HG03521 (cell line): ENCODE measurements at regions not wholly inside any gene's neighbourhood (a gene's known extent, or its start where the extent isn't known, plus 50 kb on each side); places are given as distances from the start of the nearest gene placed in this dataset.
"Not testable (repeated sequence)": the region's sequence is repeated elsewhere in the genome, so short reads cannot be mapped to it uniquely, and the experiment has no call there.

ENCODE experiments used
- ATAC-seq: cut with Tn5 transposase; IDR thresholded peaks from one replicate; pipeline ENCODE4 v1.9.1; 2021; ENCODE audit warnings: mild to moderate bottlenecking, moderate library complexity; ENCODE audit not compliant: unreplicated experiment

- ATAC-seq, result not testable (repeated sequence)
These were observed 87.4 kb upstream of the FCGR1A start for GRCh38 chr1:149695066-149695465.

DNA sequence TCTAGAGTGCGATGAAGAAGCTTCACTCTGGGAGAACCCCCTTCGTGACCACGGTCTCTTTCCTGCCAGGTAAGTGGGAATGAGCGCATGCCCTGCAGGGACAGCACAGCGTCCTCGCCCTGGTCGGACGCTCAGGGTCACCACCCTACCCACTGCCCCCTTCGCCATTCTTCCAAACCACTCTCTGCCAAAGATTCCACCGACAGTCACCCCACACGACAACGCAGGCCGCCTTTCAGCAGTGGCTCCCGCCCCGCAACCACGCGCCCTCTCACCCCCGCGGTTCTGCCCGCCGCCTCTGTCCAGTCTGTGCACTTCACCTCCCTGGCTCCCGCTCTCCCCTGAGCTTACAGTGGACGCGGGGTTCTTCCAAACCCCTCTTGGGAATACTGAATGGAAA is 82.3 kb upstream of the FCGR1A start:
- not testable (repeated sequence) for ATAC-seq

- not testable (repeated sequence) for ATAC-seq
These were observed 81.6 kb upstream of the FCGR1A start for GRCh38 chr1:149700677-149701567.

DNA sequence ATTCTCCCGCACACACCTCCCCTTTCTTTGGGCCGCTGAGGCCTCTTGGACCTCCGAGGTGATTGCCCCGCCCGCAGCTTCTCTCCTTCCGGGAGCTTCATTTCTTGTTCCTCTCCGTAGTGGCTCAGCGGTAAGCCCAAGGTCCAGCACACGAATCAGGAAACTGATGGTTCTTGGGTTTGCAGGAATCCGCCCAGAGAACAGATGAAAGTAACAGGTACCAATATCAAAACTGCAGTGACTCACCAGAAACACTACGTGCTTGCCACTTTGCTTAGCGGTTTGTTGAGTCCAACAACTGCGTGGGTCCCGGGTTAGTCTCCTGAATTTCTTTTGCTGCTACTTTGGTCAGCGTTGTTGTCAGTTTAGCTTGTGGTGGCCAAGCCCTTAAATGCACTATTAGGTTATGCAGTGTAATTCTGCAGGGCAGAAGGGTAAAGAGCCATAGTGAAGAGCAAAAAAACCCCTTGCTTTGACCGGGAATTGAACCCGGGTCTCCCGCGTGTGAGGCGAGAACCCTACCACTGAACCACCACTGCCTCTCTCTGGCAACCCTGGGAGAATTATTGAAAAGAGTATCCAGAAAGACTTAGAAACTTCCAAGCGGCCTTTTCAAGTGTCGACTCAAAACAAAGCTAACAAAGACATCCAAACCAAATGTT is 74.2 kb upstream of the FCGR1A start:
- ATAC-seq, result peak; percentile 78

- ATAC-seq, result not testable (repeated sequence)
These were observed 70.8 kb upstream of the FCGR1A start for GRCh38 chr1:149711651-149712050.

DNA sequence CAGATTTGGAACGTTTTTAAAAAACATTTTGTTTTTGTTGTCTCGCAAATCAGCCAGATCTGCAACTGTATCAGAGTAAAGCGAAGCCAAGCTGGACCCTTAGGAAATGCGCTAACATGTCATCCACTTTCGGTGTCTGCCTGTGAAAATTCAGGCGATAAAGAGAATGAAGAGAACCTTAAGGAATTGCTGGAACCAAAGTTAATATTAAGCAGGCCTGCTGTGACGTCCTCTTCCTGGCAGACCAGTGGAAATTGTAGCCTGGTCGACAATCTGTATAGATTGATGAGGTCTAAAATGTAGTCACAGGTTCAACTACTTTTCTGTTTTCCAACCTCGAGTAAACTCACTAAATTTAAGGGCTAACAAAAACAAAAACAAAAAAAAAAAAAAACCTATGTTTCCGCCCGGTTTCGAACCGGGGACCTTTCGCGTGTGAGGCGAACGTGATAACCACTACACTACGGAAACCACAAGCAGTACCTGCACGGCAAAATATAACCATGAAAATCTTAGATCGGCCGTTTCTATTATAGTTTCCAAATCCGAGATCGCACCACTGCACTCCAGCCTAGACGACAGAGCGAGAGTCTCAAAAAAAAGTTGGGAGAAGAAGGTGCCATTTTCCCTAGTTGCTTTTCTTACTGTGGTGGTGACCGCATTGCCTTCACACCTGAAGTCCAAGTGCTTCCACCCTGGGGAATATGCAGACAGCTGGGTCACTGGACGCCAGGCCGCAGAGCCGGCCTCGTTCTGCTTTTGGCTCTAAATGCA is 70.2 kb upstream of the FCGR1A start:
- ATAC-seq, result not testable (repeated sequence)

- ATAC-seq, result not testable (repeated sequence)
These were observed 69.0 kb upstream of the FCGR1A start for GRCh38 chr1:149713513-149713912.

- ATAC-seq, result not testable (repeated sequence)
These were observed 68.5 kb upstream of the FCGR1A start for GRCh38 chr1:149713952-149714351.

DNA sequence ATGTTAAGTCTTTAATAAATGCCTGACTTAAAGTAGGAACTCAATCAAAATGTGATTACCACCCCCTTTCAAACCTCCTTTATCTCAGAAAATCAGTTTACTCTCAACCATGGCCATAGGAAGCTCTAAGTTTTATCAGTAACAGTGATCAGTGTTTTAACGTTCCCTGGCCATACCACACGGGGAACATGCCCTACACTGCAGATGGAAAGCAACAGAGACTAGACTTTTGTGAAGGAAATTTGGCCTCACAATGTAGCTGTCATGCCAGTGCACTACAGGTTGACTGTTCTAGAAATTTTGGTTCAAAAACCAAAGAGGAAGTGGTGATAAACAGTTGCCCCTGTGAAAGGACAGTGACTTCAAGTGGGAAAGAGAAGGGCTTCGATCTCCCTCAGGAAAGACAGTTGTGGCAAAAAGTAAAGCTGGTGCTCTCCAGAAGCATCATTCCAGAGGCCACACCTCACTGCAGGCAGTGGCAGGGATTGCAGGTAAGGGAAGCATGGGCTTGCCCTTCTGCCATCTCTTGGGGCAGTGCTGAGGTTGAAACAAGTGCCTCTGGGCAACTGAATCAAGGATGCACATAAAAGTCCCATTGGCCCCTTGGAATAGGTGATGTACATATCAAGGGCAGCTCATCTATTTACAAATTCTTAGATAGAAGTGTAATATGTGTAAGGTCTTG is 57.7 kb upstream of the FCGR1A start:
- ATAC-seq, result not testable (repeated sequence)

- ATAC-seq, result not testable (repeated sequence)
These were observed 55.8 kb upstream of the FCGR1A start for GRCh38 chr1:149726688-149727087.

DNA sequence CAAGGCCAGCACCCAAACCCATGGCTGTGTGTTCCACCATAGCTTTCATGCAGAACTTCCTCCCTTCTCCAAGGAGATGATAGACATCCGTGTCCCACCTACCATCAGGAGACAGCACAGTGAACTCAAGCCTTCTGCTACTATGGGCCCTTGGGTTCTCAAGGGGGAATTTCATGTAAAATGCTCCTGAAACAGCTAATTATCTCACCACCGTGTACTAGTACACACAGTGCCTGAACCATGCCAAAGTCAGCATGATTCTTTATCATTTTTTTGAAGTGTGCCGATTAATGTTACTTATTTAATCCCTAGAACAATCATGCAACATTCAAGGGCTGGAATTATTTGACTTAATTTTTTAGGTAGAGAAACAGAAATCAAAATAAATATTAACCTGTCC is 53.9 kb upstream of the FCGR1A start:
- ATAC-seq, result not testable (repeated sequence)
